ENCODE measurements at regions not wholly inside any gene's neighbourhood (a gene's known extent, or its start where the extent isn't known, plus 50 kb on each side); places are given as distances from the start of the nearest gene placed in this dataset.
"Not testable (repeated sequence)": the region's sequence is repeated elsewhere in the genome, so short reads cannot be mapped to it uniquely, and the experiment has no call there.

DNA sequence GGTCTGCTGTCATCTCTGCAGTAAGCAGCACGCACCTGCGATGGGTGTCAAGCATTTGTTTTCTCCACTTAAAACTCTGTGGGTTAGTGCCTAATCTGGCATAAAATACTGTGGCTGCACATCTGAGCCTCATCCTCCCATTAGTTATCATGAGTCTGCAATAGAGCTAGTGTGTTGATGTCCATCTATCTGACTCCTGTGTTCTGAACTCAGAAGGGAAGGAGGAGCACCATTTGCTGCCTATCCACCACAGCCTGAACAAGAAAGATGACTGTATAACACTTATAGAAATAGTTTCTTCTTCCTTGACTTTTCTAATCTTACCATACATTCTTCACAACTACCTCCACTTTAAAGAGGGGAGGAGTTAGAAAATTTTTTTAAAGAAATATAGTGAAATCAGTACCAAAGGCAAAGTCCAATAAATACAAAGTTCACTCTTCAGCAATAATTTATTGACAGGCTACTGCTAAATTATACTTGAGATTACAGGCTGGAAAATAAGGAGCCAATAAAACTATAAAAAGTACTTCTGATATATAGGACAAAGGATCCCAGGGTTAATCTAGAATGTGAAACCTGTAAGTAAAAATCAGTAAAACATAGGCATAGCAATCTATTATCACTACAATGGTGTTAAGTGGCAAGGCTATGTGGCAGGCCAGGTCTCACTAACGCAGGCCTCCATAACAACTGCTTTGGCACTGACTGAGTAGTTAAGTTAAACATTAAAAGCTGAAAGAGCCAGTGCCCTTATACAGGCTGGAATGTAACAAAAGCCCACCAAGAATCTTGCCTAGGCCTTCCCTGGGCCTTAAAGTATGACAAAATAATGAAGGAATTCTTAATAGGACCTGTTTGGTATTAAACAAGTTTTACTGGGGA, 70.2 kb downstream of the LGALS9C start:
- H3K9ac ChIP-seq (ENCODE audit: low read depth, low read length, poor library complexity, severe bottlenecking); H3K79me2 ChIP-seq (ENCODE audit: insufficient read depth, low read length); H3K4me2 ChIP-seq (ENCODE audit: low read depth, low read length, poor library complexity, severe bottlenecking); H3K4me3 ChIP-seq (ENCODE audit: low read length, poor library complexity, severe bottlenecking); H4K20me1 ChIP-seq (ENCODE audit: insufficient read depth, low read length, poor library complexity, severe bottlenecking); H3K27me3 ChIP-seq (ENCODE audit: insufficient read depth, low read length, poor library complexity, severe bottlenecking); H3F3A ChIP-seq (ENCODE audit: low read depth); H3K9me3 ChIP-seq (ENCODE audit: insufficient read depth, low read depth, low read length); H3K4me1 ChIP-seq (ENCODE audit: insufficient read depth, low read length, poor library complexity, severe bottlenecking); H3K9me2 ChIP-seq (replicated peaks; ENCODE audit: low read depth, low read length); H2AFZ ChIP-seq (ENCODE audit: low read length); H3K36me3 ChIP-seq (ENCODE audit: insufficient read depth, low read length): not testable (repeated sequence)

DNA sequence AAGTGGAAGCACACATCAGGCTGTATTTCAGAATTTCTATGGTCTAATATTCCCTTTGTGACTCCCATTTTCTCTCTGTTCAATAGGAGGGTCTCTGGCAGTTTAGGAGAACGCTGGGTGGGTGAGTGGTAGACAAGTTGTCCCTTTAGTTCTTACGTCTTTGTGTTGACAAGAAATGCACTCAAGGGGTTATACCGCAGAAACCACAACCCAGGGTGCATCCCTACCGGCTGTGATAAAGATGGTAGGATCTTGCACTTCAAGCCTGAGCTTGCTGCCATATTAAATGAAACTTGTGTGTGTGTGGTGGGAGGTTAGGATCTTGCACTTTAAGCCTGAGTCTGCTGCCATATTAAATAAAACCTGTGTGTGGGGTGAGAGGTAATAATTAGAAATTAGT, 80.5 kb downstream of the LGALS9C start:
- not testable (repeated sequence) for H3K79me2 ChIP-seq (ENCODE audit: insufficient read depth, low read length); H3K4me3 ChIP-seq (ENCODE audit: low read length, poor library complexity, severe bottlenecking); H3K27me3 ChIP-seq (ENCODE audit: insufficient read depth, low read length, poor library complexity, severe bottlenecking); H3K9me2 ChIP-seq (replicated peaks; ENCODE audit: low read depth, low read length); H3K4me2 ChIP-seq (ENCODE audit: low read depth, low read length, poor library complexity, severe bottlenecking); H4K20me1 ChIP-seq (ENCODE audit: insufficient read depth, low read length, poor library complexity, severe bottlenecking); H3K9me3 ChIP-seq (ENCODE audit: insufficient read depth, low read depth, low read length); H3K9ac ChIP-seq (ENCODE audit: low read depth, low read length, poor library complexity, severe bottlenecking); H3F3A ChIP-seq (ENCODE audit: low read depth); H2AFZ ChIP-seq (ENCODE audit: low read length); H3K36me3 ChIP-seq (ENCODE audit: insufficient read depth, low read length); H3K4me1 ChIP-seq (ENCODE audit: insufficient read depth, low read length, poor library complexity, severe bottlenecking)

DNA sequence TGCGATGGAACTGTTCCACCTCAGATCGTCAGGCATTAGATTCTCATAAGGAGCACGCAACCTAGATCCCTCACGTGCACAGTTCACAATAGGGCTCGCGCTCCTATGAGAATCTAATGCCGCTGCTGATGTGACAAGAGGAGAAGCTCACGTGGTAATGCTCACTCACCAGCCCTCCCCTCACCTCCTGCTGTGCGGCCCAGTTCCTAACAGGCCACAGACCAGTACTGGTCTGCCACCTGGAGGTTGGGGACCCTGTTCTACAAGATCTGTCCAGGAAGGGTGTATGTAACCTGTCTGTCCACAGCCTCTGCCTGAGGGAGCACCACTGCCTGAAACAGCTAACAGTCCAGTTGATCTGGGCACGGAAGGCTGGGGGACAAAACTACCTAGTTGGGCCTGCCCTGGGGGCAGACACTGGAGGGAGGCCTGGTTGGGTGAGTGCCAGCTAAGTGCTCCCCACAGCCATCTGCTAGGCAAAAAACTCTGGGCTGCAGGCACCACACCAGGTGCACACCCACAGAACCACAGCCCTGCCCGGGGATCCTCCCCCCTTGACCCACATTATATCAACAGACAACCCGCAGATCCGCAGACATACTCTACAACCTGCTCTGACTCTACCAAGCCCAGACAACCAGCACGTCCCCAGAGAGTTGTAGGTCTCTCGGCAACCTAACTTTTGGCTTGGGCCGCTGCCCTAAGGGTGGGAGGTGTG, 80.7 kb downstream of the TBC1D28 start:
- H3K36me3 ChIP-seq (ENCODE audit: insufficient read depth, low read length); H3K9ac ChIP-seq (ENCODE audit: low read depth, low read length, poor library complexity, severe bottlenecking); H4K20me1 ChIP-seq (ENCODE audit: insufficient read depth, low read length, poor library complexity, severe bottlenecking); H3K79me2 ChIP-seq (ENCODE audit: insufficient read depth, low read length); H3K4me1 ChIP-seq (ENCODE audit: insufficient read depth, low read length, poor library complexity, severe bottlenecking); H3K9me3 ChIP-seq (ENCODE audit: insufficient read depth, low read depth, low read length); H3K9me2 ChIP-seq (replicated peaks; ENCODE audit: low read depth, low read length); H3K27me3 ChIP-seq (ENCODE audit: insufficient read depth, low read length, poor library complexity, severe bottlenecking); H3F3A ChIP-seq (ENCODE audit: low read depth): not testable (repeated sequence)
- peak overlapping the region; percentile 64 for H3K4me2 ChIP-seq (ENCODE audit: low read depth, low read length, poor library complexity, severe bottlenecking)
- peak overlapping the region; percentile 58 for H3K4me3 ChIP-seq (ENCODE audit: low read length, poor library complexity, severe bottlenecking)
- peak overlapping the region; percentile 67 for H2AFZ ChIP-seq (ENCODE audit: low read length)

DNA sequence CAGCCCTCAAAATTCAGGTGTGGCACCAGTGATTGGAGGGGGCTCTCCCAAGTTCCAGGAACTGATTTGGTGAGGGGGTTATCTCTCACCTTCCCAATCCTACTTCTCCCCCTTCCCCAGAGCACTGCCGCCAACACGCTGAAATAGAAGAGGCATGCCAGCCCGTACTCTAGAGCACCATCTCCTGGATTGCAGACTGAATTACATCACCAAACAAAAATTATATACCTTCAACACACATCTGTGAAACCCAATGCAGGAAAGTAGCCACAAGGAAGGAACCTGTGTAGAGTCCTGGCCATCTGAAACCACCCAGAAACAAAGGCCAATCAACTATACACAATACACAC, 80.1 kb downstream of the TBC1D28 start:
- not testable (repeated sequence) for H3K4me1 ChIP-seq (ENCODE audit: insufficient read depth, low read length, poor library complexity, severe bottlenecking); H3K79me2 ChIP-seq (ENCODE audit: insufficient read depth, low read length); H3K36me3 ChIP-seq (ENCODE audit: insufficient read depth, low read length); H3K9me3 ChIP-seq (ENCODE audit: insufficient read depth, low read depth, low read length); H3K27me3 ChIP-seq (ENCODE audit: insufficient read depth, low read length, poor library complexity, severe bottlenecking); H3K9me2 ChIP-seq (replicated peaks; ENCODE audit: low read depth, low read length); H4K20me1 ChIP-seq (ENCODE audit: insufficient read depth, low read length, poor library complexity, severe bottlenecking); H3K9ac ChIP-seq (ENCODE audit: low read depth, low read length, poor library complexity, severe bottlenecking); H3F3A ChIP-seq (ENCODE audit: low read depth)
- peak overlapping the region; percentile 64 for H3K4me2 ChIP-seq (ENCODE audit: low read depth, low read length, poor library complexity, severe bottlenecking)
- H2AFZ ChIP-seq (ENCODE audit: low read length) = peak overlapping the region; percentile 67
- TF ChIP-seq, protein P1, sequence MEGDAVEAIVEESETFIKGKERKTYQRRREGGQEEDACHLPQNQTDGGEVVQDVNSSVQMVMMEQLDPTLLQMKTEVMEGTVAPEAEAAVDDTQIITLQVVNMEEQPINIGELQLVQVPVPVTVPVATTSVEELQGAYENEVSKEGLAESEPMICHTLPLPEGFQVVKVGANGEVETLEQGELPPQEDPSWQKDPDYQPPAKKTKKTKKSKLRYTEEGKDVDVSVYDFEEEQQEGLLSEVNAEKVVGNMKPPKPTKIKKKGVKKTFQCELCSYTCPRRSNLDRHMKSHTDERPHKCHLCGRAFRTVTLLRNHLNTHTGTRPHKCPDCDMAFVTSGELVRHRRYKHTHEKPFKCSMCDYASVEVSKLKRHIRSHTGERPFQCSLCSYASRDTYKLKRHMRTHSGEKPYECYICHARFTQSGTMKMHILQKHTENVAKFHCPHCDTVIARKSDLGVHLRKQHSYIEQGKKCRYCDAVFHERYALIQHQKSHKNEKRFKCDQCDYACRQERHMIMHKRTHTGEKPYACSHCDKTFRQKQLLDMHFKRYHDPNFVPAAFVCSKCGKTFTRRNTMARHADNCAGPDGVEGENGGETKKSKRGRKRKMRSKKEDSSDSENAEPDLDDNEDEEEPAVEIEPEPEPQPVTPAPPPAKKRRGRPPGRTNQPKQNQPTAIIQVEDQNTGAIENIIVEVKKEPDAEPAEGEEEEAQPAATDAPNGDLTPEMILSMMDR (conservative IDR thresholded peaks at IDR 0.05; ENCODE audit: low read length) = peak; percentile 59
- H3K4me3 ChIP-seq (ENCODE audit: low read length, poor library complexity, severe bottlenecking) = peak overlapping the region; percentile 58

DNA sequence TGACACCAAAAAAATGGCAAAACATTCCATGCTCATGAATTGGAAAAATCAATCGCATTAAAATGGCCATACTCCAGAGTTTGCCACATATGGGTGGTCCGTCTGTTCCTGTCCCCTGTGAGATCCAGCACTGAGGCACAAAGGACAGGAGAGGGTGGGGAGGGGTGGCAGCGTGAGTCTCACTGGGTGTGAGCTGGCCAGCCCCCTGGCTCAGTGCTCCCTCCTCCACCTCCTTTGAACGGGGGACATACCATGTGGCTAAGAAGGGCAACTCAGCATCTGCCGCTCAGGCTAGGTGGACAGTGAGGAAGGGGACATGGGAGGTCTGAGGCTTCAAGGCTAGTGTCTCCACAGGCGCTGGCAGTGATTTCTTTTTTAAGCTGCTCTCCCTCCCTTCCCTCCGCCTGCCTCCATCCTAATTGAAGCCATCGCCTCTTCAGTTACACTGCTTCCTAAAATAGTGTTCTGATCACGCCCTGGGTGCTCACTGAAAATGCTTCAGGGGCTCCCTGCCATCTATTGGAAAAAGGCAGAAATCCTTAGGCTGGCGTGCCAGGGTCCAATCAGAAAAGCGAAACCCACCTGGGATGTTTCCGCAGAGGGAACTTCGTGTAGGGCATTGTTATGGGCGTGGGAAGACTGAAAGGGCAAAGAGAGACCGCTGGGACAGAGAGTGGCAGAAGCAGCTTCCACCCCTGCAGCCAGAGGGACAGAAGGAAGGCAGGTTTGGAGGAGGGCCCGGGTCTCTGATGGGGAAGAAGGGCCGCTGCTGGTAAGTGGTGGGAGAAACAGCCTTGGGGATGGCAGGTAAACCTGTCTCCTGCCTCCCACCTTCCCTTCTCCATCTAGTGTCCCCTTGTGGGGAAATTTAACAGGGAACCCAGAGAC, 75.8 kb downstream of the TBC1D28 start:
- not testable (repeated sequence) for H3F3A ChIP-seq (ENCODE audit: low read depth); H3K9ac ChIP-seq (ENCODE audit: low read depth, low read length, poor library complexity, severe bottlenecking); H3K9me3 ChIP-seq (ENCODE audit: insufficient read depth, low read depth, low read length); H3K4me1 ChIP-seq (ENCODE audit: insufficient read depth, low read length, poor library complexity, severe bottlenecking); H3K9me2 ChIP-seq (replicated peaks; ENCODE audit: low read depth, low read length); H4K20me1 ChIP-seq (ENCODE audit: insufficient read depth, low read length, poor library complexity, severe bottlenecking); H3K4me2 ChIP-seq (ENCODE audit: low read depth, low read length, poor library complexity, severe bottlenecking); H3K27me3 ChIP-seq (ENCODE audit: insufficient read depth, low read length, poor library complexity, severe bottlenecking); H3K79me2 ChIP-seq (ENCODE audit: insufficient read depth, low read length); H3K36me3 ChIP-seq (ENCODE audit: insufficient read depth, low read length); H2AFZ ChIP-seq (ENCODE audit: low read length); H3K4me3 ChIP-seq (ENCODE audit: low read length, poor library complexity, severe bottlenecking)

DNA sequence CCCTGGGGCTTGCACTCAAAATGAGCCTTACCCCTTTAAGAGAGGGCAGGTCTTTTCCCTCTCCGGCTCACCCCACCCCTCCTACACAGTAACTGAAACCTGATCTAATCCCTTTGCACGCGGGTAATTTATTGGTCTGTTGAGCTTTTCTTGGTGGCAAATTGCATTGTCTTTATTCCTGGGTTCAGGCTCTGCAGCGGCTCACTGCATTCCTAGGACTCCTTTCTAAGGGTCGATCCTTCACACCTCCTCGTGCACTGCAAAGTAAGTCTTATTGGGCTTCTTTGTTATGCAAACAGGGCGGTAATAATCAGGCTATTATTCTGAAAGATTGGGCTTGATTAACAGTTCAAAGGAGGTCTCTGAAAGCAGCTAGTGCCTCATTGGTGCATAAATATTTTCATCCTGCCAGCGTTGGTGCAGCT, 74.7 kb downstream of the TBC1D28 start:
- not testable (repeated sequence) for H3K9me2 ChIP-seq (replicated peaks; ENCODE audit: low read depth, low read length)
- peak overlapping the region; percentile 91 for H2AFZ ChIP-seq (ENCODE audit: low read length)
- peak overlapping the region; percentile 67 for H3K4me2 ChIP-seq (ENCODE audit: low read depth, low read length, poor library complexity, severe bottlenecking)

More for the DNA sequence above, 74.7 kb downstream of the TBC1D28 start:
- not testable (repeated sequence) for H3K27me3 ChIP-seq (ENCODE audit: insufficient read depth, low read length, poor library complexity, severe bottlenecking); H3K36me3 ChIP-seq (ENCODE audit: insufficient read depth, low read length); H3F3A ChIP-seq (ENCODE audit: low read depth); H3K9ac ChIP-seq (ENCODE audit: low read depth, low read length, poor library complexity, severe bottlenecking); H4K20me1 ChIP-seq (ENCODE audit: insufficient read depth, low read length, poor library complexity, severe bottlenecking); H3K79me2 ChIP-seq (ENCODE audit: insufficient read depth, low read length); H3K9me3 ChIP-seq (ENCODE audit: insufficient read depth, low read depth, low read length); H3K4me1 ChIP-seq (ENCODE audit: insufficient read depth, low read length, poor library complexity, severe bottlenecking)
- H3K4me3 ChIP-seq (ENCODE audit: low read length, poor library complexity, severe bottlenecking) = peak overlapping the region; percentile 68
